Astrocyte (in vitro differentiated cells and primary cell): ENCODE measurements at regions not wholly inside any gene's neighbourhood (a gene's known extent, or its start where the extent isn't known, plus 50 kb on each side); places are given as distances from the start of the nearest gene placed in this dataset.

Source experiments
- CTCF ChIP-seq: IDR thresholded peaks from 2 replicates; pipeline ENCODE4 v1.5.1; 2011; ENCODE audit warnings: low read depth, mild to moderate bottlenecking, inconsistent platforms, low read length, moderate library complexity; ENCODE audit not compliant: insufficient read depth
- EZH2 ChIP-seq: IDR thresholded peaks from 2 replicates; pipeline ENCODE4 v1.6.1; 2012; ENCODE audit warnings: mild to moderate bottlenecking, low read length, inconsistent platforms; ENCODE audit not compliant: insufficient read depth

GRCh38 chr6:16876201-16876600, 114.9 kb upstream of the ATXN1 start:
- TF ChIP-seq CTCF = no peak
- no peak for TF ChIP-seq EZH2
